ENCODE measurements at regions not wholly inside any gene's neighbourhood (a gene's known extent, or its start where the extent isn't known, plus 50 kb on each side); places are given as distances from the start of the nearest gene placed in this dataset.

DNA sequence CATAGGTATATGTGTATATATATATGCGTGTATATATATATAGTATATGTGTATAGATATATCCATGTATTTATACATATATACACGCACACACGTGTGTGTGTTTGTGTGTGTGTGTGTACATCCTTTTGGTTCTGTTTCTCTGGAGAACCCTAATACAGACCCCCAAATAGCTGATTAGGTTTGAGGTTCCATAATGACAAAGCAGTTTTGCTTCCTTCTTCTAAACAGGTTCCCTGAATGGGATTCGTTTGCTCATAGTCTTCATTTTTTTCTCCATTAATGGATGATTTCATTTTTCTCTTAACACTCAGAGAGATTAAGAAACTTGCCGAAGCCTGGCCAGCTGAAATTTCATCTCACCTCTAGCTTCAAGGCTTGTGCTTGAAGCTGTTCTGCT, 234.0 kb upstream of the BCOR start:
- peaks cover 1% of the 10 kb centered on the region for H3K27me3 Mint-ChIP-seq (ENCODE audit: low read depth)
- H3K9me3 Mint-ChIP-seq (ENCODE audit: low read depth) = peaks cover 17% of the 10 kb centered on the region
- DNase-seq (ENCODE audit: low spot score) = no peak
- H3K4me3 Mint-ChIP-seq (ENCODE audit: unreplicated experiment) = no peak overlapping the region
- TF ChIP-seq, protein P1, sequence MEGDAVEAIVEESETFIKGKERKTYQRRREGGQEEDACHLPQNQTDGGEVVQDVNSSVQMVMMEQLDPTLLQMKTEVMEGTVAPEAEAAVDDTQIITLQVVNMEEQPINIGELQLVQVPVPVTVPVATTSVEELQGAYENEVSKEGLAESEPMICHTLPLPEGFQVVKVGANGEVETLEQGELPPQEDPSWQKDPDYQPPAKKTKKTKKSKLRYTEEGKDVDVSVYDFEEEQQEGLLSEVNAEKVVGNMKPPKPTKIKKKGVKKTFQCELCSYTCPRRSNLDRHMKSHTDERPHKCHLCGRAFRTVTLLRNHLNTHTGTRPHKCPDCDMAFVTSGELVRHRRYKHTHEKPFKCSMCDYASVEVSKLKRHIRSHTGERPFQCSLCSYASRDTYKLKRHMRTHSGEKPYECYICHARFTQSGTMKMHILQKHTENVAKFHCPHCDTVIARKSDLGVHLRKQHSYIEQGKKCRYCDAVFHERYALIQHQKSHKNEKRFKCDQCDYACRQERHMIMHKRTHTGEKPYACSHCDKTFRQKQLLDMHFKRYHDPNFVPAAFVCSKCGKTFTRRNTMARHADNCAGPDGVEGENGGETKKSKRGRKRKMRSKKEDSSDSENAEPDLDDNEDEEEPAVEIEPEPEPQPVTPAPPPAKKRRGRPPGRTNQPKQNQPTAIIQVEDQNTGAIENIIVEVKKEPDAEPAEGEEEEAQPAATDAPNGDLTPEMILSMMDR (IDR thresholded peaks at IDR 0.05) = no peak
- H3K36me3 Mint-ChIP-seq (ENCODE audit: low read depth) = peaks cover 4% of the 10 kb centered on the region
- H3K27ac Mint-ChIP-seq (ENCODE audit: unreplicated experiment) = no peak overlapping the region
- no peaks in the 10 kb centered on the region for H3K4me1 Mint-ChIP-seq (ENCODE audit: low read depth)

GRCh38 chrX:40331353-40331752, 233.6 kb upstream of the BCOR start:
- H3K27me3 Mint-ChIP-seq (ENCODE audit: low read depth) = peaks cover 1% of the 10 kb centered on the region

GRCh38 chrX:40329616-40330015, 231.9 kb upstream of the BCOR start:
- Mint-ChIP-seq H3K4me3 (ENCODE audit: unreplicated experiment) (no peak overlapping the region), H3K4me1 (ENCODE audit: low read depth) (no peaks in the 10 kb centered on the region), H3K36me3 (ENCODE audit: low read depth) (peaks cover 4% of the 10 kb centered on the region), H3K9me3 (ENCODE audit: low read depth) (peaks cover 18% of the 10 kb centered on the region), H3K27ac (ENCODE audit: unreplicated experiment) (no peak overlapping the region), H3K27me3 (ENCODE audit: low read depth) (peaks cover 1% of the 10 kb centered on the region)
- DNase-seq (ENCODE audit: low spot score) = no peak
- TF ChIP-seq, protein P1 (IDR thresholded peaks at IDR 0.05) = no peak

More at GRCh38 chrX:40331353-40331752, 233.6 kb upstream of the BCOR start:
- Mint-ChIP-seq H3K27ac (ENCODE audit: unreplicated experiment) (no peak overlapping the region), H3K4me3 (ENCODE audit: unreplicated experiment) (no peak overlapping the region), H3K36me3 (ENCODE audit: low read depth) (peaks cover 4% of the 10 kb centered on the region), H3K9me3 (ENCODE audit: low read depth) (peaks cover 17% of the 10 kb centered on the region), H3K4me1 (ENCODE audit: low read depth) (no peaks in the 10 kb centered on the region)
- TF ChIP-seq, protein P1 (IDR thresholded peaks at IDR 0.05) = no peak
- DNase-seq (ENCODE audit: low spot score) = no peak

DNA sequence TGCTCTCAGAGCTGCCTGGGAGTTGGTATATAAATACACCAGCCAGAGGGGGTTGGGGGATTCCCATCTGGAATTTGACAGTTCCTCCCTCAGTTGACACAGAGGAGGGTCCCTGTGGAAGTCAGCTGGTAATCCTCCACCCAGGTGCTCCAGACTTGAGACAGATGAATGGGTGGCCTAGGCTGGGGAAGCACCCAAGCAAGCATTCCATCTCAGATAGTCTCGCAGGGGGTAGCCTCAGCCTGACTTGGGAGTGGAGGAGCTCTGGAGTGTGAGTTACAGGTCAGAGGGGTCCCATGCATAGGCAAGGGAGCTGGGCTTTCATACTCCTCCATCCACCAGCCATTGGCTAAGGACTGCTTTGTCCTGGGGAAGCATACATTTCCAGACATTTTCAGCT, 229.3 kb upstream of the BCOR start:
- DNase-seq (ENCODE audit: low spot score) = no peak
- Mint-ChIP-seq H3K4me3 (ENCODE audit: unreplicated experiment) (no peak overlapping the region), H3K27ac (ENCODE audit: unreplicated experiment) (no peak overlapping the region), H3K36me3 (ENCODE audit: low read depth) (no peaks in the 10 kb centered on the region), H3K4me1 (ENCODE audit: low read depth) (no peaks in the 10 kb centered on the region), H3K27me3 (ENCODE audit: low read depth) (peaks cover 1% of the 10 kb centered on the region), H3K9me3 (ENCODE audit: low read depth) (peaks cover 10% of the 10 kb centered on the region)
- TF ChIP-seq, protein P1 (IDR thresholded peaks at IDR 0.05) = no peak

DNA sequence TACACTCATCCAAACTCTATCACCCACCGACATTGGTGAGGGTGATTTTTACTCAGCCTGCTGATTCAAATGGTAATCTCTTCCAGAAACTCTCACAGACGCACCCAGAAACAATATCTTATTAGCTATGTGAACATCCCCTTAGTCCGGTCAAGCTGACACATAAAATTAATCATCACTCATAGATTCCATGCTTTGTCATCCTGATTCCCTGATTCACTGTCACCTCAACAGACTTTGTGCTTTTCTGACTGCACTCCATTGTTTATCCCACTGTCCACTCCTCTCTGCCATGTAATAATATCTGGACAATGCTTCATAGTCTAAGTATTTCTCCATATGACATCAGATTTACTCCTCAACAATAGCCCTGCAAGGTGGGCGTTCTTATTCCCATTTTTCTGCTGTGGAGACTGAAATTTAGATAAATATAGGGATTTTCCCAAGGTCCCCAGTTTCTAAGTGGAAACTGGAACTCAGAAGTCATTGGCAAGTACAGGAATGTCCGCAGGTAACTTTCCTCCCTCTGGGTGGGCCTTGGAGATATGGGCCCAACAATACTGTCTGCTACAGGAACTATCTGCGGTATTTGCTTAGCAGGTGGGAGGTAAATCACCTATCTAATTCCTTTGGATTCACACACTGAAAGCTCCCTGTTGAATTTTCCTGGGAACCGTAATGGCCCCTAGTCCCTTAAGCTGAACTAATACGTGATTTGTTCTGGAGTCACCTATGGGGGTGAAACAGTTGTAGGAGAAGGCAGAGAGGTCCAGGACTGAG, 228.6 kb upstream of the BCOR start:
- H3K27me3 Mint-ChIP-seq (ENCODE audit: low read depth) = no peaks in the 10 kb centered on the region
- H3K4me1 Mint-ChIP-seq (ENCODE audit: low read depth) = no peaks in the 10 kb centered on the region
- H3K4me3 Mint-ChIP-seq (ENCODE audit: unreplicated experiment) = no peak overlapping the region
- no peak for DNase-seq (ENCODE audit: low spot score)
- no peak overlapping the region for H3K27ac Mint-ChIP-seq (ENCODE audit: unreplicated experiment)
- H3K36me3 Mint-ChIP-seq (ENCODE audit: low read depth) = no peaks in the 10 kb centered on the region
- peaks cover 10% of the 10 kb centered on the region for H3K9me3 Mint-ChIP-seq (ENCODE audit: low read depth)
- TF ChIP-seq, protein P1 (IDR thresholded peaks at IDR 0.05) = no peak
